GM18907 (cell line): ENCODE measurements at regions not wholly inside any gene's neighbourhood (a gene's known extent, or its start where the extent isn't known, plus 50 kb on each side); places are given as distances from the start of the nearest gene placed in this dataset.

Experiments used
- ATAC-seq: cut with Tn5 transposase; IDR thresholded peaks from one replicate; pipeline ENCODE4 v1.9.1; 2021; ENCODE audit warnings: mild to moderate bottlenecking, moderate library complexity; ENCODE audit not compliant: unreplicated experiment

DNA sequence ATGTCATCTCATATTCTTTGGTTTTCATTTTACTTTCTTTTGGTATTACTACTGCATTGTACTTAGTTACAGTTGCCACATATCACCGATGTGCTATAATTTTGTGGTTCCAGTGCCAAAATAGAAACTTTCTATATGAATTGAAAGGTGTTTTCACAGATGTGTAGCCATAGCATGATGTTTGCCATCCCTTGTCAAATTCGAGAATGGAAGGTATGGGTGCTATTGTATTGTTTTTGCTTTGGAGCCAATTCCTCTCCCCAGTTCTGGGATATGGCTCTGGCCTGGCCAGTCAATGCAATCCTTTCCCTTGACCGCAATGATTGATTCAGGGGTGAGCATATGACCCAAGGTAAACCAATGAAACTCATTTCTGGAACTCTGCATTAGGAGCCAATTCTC lies 86.2 kb upstream of the RPS6KA3 start:
- peak; percentile 59 for ATAC-seq

DNA sequence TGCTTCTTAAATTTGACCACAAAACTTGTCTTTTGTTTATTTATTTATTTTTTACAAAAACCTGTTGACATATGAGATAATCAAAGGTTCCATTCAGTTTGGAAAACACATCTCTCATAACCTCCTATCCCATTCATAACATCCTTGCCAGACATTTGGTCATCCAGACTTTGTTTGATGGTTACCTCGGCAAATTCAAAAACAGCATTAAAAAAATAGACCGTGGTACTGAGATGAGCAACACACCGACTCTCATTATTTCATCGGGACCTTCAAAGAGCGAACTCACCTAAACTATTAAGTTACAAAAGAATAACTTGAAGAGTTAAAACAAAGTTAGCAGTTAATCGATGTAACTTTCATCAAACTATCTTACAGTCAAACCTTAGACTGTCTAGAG lies 85.8 kb upstream of the RPS6KA3 start:
- no peak for ATAC-seq

DNA sequence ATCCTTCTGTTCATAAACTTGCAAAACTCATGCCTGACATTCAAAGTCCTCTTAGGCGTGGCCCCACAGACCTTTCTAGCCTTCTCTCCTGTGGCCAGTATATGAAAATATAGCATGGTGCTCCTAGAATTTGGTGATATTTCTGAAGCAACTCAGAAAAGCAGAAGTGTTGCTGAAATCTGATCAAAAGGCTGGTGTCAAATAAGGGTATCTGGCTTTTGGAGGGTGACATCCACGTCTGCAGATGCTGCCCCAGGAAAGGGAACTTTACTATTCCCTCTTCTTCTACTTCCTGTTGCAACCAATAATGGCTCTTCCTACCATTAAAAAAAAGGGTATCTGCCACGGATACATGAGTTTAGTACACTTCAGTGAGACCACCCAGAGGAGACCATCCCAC lies 83.9 kb upstream of the RPS6KA3 start:
- no peak for ATAC-seq

DNA sequence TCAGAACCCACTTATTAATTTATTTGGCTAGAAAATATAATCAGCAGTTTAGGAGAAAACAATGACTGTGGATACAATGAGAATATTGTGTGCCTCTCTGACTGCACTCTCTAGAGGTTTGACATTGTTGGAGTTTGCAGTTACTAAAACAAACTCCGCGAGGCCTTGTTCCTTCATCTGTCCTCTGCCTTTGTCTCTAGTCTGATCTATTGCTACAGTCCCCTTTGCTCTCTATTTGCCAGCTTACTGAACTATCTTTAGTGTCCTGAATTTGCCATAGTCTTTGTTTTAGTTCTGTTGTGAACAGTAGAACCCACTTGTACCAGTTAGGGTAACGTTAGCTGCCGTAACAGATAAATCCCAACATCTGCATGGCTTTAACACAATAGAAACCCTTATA lies 81.4 kb upstream of the RPS6KA3 start:
- no peak for ATAC-seq

DNA sequence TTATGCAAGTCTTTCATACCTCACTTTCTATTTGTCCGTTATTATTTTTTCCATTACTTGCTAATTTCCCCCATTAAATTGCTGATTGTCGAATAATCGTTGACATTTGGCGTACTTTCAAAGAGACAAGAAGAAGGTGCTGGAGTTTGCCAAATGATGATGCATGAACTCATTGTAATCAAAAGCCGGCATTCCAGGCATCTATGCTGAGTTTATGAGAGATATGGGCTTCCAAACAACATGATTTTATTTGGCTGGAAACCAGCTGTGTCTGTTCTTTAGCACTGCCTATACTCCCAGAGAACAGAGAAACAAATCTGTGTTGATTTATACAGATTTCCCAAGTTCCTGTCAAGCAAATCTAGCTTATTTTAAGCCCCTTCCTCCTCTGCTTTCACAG lies 80.8 kb upstream of the RPS6KA3 start:
- ATAC-seq, result no peak

DNA sequence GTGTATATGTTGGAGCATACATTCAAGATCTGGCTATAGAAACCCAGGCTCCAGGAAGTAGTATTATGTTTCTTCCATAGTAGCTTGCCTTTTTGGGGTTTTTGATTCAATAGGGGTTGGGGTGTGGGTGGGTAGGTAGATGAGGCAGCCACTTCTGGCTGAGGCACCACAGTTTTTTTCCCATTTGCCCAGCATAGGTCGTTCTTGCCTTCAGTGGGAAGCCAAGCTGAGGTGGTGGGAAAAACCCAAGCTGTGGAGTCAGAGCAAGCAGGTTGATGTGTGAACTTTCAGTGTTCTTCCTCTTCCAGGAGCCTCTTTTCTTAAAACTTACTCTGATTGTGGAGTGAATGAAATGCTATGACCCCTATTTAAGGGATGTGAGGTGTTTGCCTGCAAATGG lies 67.0 kb upstream of the RPS6KA3 start:
- no peak for ATAC-seq

DNA sequence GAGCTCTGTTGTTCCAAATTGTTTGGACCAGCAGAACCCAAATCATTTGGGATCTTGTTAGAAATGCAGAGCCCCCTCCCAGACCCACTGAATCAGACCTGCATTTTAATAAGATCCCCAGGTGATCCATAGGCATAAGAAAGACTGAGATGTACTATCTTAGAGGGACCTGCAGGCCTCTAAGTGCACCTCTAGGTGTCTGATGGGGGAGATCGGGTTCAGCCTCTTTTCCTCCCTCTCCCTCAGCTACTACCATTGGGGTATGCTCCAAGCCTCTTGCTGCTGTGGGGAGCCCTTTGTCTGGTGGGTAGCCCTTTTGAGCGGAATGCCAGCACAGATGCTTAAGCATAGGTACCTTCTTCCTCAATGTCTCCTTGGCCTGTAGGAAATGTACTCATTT lies 63.8 kb upstream of the RPS6KA3 start:
- ATAC-seq, result no peak

DNA sequence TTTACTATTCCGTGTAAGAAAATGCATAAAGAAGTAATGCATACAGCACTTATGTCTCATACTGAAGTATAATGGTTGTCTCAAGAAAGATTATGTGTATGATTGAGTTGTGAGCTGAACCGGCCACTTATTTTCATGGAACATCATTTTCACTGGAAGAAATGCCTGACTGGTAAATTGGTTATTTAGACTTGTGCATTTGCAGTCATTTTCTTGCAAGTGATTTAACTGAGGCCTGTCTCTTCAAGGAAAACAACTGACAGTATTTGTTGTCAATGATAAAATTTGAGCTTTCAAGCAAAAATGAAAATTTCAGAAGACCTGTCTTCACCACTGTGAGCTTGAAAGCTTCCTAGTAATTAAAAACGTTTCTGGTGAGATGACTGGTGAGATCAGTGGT lies 62.7 kb upstream of the RPS6KA3 start:
- no peak for ATAC-seq

DNA sequence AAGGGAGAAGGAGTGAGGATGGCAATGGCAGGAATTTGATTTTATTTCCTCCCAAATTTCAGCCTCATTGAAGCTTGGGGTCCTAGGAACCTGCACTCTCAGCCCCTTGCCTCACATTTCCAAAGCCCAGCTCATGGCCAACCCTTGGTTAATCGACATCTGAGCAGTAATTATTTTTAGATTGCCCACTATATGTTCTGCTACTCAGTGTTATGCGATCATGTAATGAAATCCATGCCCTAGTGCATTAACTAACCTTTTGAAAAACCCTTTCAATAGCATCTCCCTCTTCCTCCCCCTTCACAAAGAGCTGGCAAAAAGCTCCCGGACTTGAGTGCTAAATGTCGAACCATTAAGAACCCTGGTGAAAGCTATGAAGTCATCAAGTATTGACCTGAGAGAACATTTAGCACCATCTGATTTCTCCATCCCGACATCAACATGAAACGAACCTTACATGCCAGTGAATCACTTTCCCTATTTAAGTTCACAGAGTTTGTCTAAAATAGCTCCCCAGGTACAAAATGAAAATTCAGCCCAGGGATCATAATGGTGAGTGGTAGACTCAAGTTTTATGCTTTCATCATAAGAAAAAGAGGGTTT lies 59.2 kb upstream of the RPS6KA3 start:
- no peak for ATAC-seq

DNA sequence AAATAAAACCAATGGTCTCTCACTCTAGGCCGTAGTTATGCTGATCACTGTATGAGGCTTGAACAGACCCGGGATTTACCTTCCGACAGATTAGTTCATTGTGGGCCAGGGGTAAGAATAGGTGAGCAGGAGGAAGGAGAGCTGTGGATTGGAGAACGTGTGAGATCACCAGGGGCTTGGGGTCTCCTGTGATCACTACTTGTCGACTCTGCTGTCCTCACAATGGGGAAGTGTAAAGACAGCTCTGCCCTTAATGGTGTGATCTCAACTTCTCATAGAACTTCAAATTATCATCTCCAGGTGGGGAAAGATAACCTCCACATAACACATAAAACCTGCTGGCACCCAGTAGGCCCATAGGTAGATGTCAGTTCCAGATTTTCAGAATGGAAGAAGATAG lies 56.2 kb upstream of the RPS6KA3 start:
- ATAC-seq, result no peak

DNA sequence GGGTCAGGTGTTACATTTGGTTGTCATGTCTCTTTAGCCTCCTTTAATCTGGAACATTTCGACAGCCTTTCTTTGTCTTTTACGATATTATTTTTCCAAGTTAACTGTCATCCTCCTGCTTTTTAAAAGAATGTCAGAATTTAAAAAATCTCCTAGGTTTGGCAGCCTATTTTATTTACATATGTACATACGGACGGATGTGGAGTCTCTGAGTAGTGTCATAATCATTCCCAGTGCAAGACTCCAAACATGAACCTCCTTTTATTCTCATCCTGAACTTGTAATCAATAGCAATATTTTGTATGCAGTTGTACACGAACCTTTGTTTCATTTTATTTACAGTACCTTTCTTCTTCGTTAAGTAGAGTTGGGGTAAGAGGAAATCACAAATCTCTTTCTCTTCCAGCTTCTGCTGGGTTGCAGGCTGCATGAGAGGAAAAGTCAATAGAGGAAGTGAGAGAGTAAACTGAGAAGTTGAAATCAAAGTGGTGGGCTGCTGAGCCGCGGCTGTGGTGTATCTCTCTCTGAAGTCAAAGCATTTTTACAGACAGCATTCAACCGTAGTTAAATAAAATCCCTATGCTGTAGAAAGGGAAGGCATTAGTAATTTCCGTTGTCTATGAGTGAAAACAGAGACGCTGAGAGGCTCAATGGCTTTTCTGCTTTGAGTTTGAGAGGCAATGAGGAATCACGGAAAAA lies 53.9 kb upstream of the RPS6KA3 start:
- peak; percentile 95 for ATAC-seq

DNA sequence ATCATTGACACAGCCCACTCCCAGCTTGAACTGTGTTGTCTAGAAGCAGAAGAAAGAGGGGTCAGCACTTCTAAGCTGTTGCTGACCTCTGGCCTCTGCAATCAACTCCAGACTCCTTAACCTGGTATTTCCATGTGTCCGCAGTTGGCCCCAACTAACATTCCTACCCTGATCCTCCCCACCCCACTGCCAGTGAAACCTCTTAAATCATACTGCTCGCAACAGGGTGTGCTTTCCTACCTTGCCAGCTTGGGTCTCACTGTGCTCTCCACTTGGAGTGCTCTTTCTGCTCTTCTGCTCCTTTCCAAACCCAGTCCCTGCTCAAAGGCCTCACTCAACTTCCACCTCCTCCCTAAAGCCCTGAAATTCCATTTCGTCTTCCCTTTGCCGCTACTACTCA lies 52.3 kb upstream of the RPS6KA3 start:
- ATAC-seq, result no peak

DNA sequence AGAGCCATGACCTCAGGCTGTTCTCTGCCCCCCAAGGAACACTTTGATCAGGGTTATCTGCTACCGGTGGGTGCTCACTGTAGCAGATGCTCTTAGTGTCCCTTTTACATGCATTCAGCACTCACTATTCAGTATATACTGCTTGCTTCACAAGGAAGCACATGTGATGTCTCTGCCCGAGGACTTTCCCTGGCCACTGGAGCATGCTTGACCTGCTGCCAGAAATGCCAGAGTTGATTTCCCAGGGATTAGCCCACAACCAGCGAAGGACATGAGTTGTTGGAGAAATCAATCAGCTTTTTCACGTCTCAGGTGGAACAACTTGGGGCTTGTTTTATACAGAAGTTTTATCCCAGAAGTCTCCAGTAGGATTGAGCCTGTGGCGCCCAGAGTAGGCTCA lies 51.2 kb upstream of the RPS6KA3 start:
- no peak for ATAC-seq
